HL-60/S4 (cell line): ENCODE measurements at regions not wholly inside any gene's neighbourhood (a gene's known extent, or its start where the extent isn't known, plus 50 kb on each side); places are given as distances from the start of the nearest gene placed in this dataset.
"Not testable (repeated sequence)": the region's sequence is repeated elsewhere in the genome, so short reads cannot be mapped to it uniquely, and the experiment has no call there.

ENCODE experiments used
- in situ Hi-C: fragments of 300-500 bp; cut with MboI; formaldehyde crosslinking; loops from 2 replicates; pipeline ENCODE4 v1.14.3; 2022; ENCODE audit warnings: low sequenced_read_pairs

GRCh38 chr3:8110966-8111798 lies 390.4 kb upstream of the LMCD1 start:
- in situ Hi-C loops, result no loop called here

- in situ Hi-C loops, result no loop called here
Observed at GRCh38 chr3:8112587-8112986, 389.0 kb upstream of the LMCD1 start.

- in situ Hi-C loops, result no loop called here
Observed at GRCh38 chr3:8113626-8114025, 388.0 kb upstream of the LMCD1 start.

GRCh38 chr3:8128686-8129085 lies 372.9 kb upstream of the LMCD1 start:
- in situ Hi-C loops, result no loop called here

GRCh38 chr3:8136553-8136952 lies 365.1 kb upstream of the LMCD1 start:
- in situ Hi-C loops, result no loop called here

- in situ Hi-C loops, result no loop called here
Observed at GRCh38 chr3:8143186-8143585, 358.4 kb upstream of the LMCD1 start.

- in situ Hi-C loops, result no loop called here
Observed at GRCh38 chr3:8145661-8146060, 356.0 kb upstream of the LMCD1 start.

GRCh38 chr3:8147711-8148110 lies 353.9 kb upstream of the LMCD1 start:
- in situ Hi-C loops, result no loop called here

- in situ Hi-C loops, result no loop called here
Observed at GRCh38 chr3:8152821-8153418, 348.7 kb upstream of the LMCD1 start.

- in situ Hi-C loops, result no loop called here
Observed at GRCh38 chr3:8153800-8154199, 347.8 kb upstream of the LMCD1 start.

- in situ Hi-C loops, result no loop called here
Observed at GRCh38 chr3:8154617-8155016, 347.0 kb upstream of the LMCD1 start.

GRCh38 chr3:8156138-8156537 lies 345.5 kb upstream of the LMCD1 start:
- in situ Hi-C loops, result no loop called here

- in situ Hi-C loops, result no loop called here
Observed at GRCh38 chr3:8156831-8157230, 344.8 kb upstream of the LMCD1 start.

GRCh38 chr3:8157640-8158039 lies 344.0 kb upstream of the LMCD1 start:
- in situ Hi-C loops, result no loop called here

GRCh38 chr3:8164145-8164544 lies 337.5 kb upstream of the LMCD1 start:
- in situ Hi-C loops, result no loop called here

- in situ Hi-C loops, result no loop called here
Observed at GRCh38 chr3:8166014-8166413, 335.6 kb upstream of the LMCD1 start.

GRCh38 chr3:8170971-8171508 lies 330.6 kb upstream of the LMCD1 start:
- in situ Hi-C loops, result no loop called here

GRCh38 chr3:8173892-8174291 lies 327.7 kb upstream of the LMCD1 start:
- in situ Hi-C loops, result no loop called here

- in situ Hi-C loops, result not testable (repeated sequence)
Observed at GRCh38 chr3:8176759-8177483, 324.7 kb upstream of the LMCD1 start.

GRCh38 chr3:8178516-8178915 lies 323.1 kb upstream of the LMCD1 start:
- in situ Hi-C loops, result not testable (repeated sequence)

- in situ Hi-C loops, result no loop called here
Observed at GRCh38 chr3:8182904-8183303, 318.7 kb upstream of the LMCD1 start.

GRCh38 chr3:8183627-8184026 lies 318.0 kb upstream of the LMCD1 start:
- in situ Hi-C loops, result no loop called here
